ENCODE measurements at regions not wholly inside any gene's neighbourhood (a gene's known extent, or its start where the extent isn't known, plus 50 kb on each side); places are given as distances from the start of the nearest gene placed in this dataset.
"Not testable (repeated sequence)": the region's sequence is repeated elsewhere in the genome, so short reads cannot be mapped to it uniquely, and the experiment has no call there.

- CTCF ChIA-PET = no interaction called here
Measured at GRCh38 chr1:121558514-121558913, 373.7 kb downstream of the SRGAP2C start.

GRCh38 chr1:121566346-121566745 is 381.6 kb downstream of the SRGAP2C start:
- H3K9me3 ChIP-seq (ENCODE audit: insufficient read depth, low read depth) = no peaks in the 10 kb centered on the region
- H3K27ac ChIP-seq = no peak overlapping the region
- POLR2A ChIA-PET (ENCODE audit: unreplicated experiment) = no interaction called here
- H3K27me3 ChIP-seq (ENCODE audit: insufficient read depth, low read depth) = no peaks in the 10 kb centered on the region
- no peak overlapping the region for H3K4me2 ChIP-seq
- BruUV-seq (replicated peaks) = no TSS peak
- no peak for DNase-seq
- H3K4me3 ChIP-seq = no peak overlapping the region
- H3K9me2 ChIP-seq (ENCODE audit: insufficient read depth) = no peaks in the 10 kb centered on the region
- H4K20me1 ChIP-seq (ENCODE audit: insufficient read depth) = no peaks in the 10 kb centered on the region
- H3F3A ChIP-seq (ENCODE audit: insufficient read depth, low read depth) = no peaks in the 10 kb centered on the region
- no peaks in the 10 kb centered on the region for H3K79me2 ChIP-seq (ENCODE audit: low read depth)
- CTCF ChIA-PET = no interaction called here
- no peaks in the 10 kb centered on the region for H3K4me1 ChIP-seq (replicated peaks; ENCODE audit: insufficient read depth)
- intact Hi-C loops (cut with micrococcal nuclease; ENCODE audit: unreplicated experiment) = no loop called here
- TF ChIP-seq EZH2 (IDR thresholded peaks at IDR 0.05; ENCODE audit: low read depth) (no peak), CTCF (conservative IDR thresholded peaks at IDR 0.05) (no peak)
- no peaks in the 10 kb centered on the region for H3K36me3 ChIP-seq (ENCODE audit: low read depth)
- no peak overlapping the region for H2AFZ ChIP-seq

More at GRCh38 chr1:121558514-121558913, 373.7 kb downstream of the SRGAP2C start:
- intact Hi-C loops (cut with micrococcal nuclease; ENCODE audit: unreplicated experiment) = no loop called here
- DNase-seq = peak; percentile 8 to 55
- no peak overlapping the region for H3K4me3 ChIP-seq
- no peak overlapping the region for H3K4me2 ChIP-seq
- no peaks in the 10 kb centered on the region for H3F3A ChIP-seq (ENCODE audit: insufficient read depth, low read depth)
- no TSS peak for BruUV-seq (replicated peaks)
- no peaks in the 10 kb centered on the region for H3K4me1 ChIP-seq (replicated peaks; ENCODE audit: insufficient read depth)
- H3K79me2 ChIP-seq (ENCODE audit: low read depth) = no peaks in the 10 kb centered on the region
- TF ChIP-seq EZH2 (IDR thresholded peaks at IDR 0.05; ENCODE audit: low read depth) (no peak), CTCF (conservative IDR thresholded peaks at IDR 0.05) (no peak)
- no peak overlapping the region for H2AFZ ChIP-seq
- POLR2A ChIA-PET (ENCODE audit: unreplicated experiment) = no interaction called here
- no peaks in the 10 kb centered on the region for H3K9me2 ChIP-seq (ENCODE audit: insufficient read depth)
- no peaks in the 10 kb centered on the region for H3K9me3 ChIP-seq (ENCODE audit: insufficient read depth, low read depth)
- no peaks in the 10 kb centered on the region for H3K36me3 ChIP-seq (ENCODE audit: low read depth)
- H3K27me3 ChIP-seq (ENCODE audit: insufficient read depth, low read depth) = no peaks in the 10 kb centered on the region
- no peaks in the 10 kb centered on the region for H4K20me1 ChIP-seq (ENCODE audit: insufficient read depth)
- no peak overlapping the region for H3K27ac ChIP-seq

- intact Hi-C loops (cut with micrococcal nuclease; ENCODE audit: unreplicated experiment) = no loop called here
- no peaks in the 10 kb centered on the region for H3K27me3 ChIP-seq (ENCODE audit: insufficient read depth, low read depth)
- no peaks in the 10 kb centered on the region for H3K9me3 ChIP-seq (ENCODE audit: insufficient read depth, low read depth)
- H4K20me1 ChIP-seq (ENCODE audit: insufficient read depth) = no peaks in the 10 kb centered on the region
- H3K27ac ChIP-seq = no peak overlapping the region
- H3K4me1 ChIP-seq (replicated peaks; ENCODE audit: insufficient read depth) = no peaks in the 10 kb centered on the region
- no peaks in the 10 kb centered on the region for H3K79me2 ChIP-seq (ENCODE audit: low read depth)
- no peaks in the 10 kb centered on the region for H3K36me3 ChIP-seq (ENCODE audit: low read depth)
- ChIA-PET POLR2A (ENCODE audit: unreplicated experiment) (no interaction called here), CTCF (no interaction called here)
- no peak for DNase-seq
- no peak overlapping the region for H2AFZ ChIP-seq
- H3K4me2 ChIP-seq = no peak overlapping the region
- no peaks in the 10 kb centered on the region for H3K9me2 ChIP-seq (ENCODE audit: insufficient read depth)
- no peak for TF ChIP-seq CTCF (conservative IDR thresholded peaks at IDR 0.05)
- TF ChIP-seq EZH2 (IDR thresholded peaks at IDR 0.05; ENCODE audit: low read depth) = no peak
- no TSS peak for BruUV-seq (replicated peaks)
- H3K4me3 ChIP-seq = no peak overlapping the region
- no peaks in the 10 kb centered on the region for H3F3A ChIP-seq (ENCODE audit: insufficient read depth, low read depth)
Measured at GRCh38 chr1:121569428-121569827, 384.7 kb downstream of the SRGAP2C start.

GRCh38 chr1:121573881-121574504 is 389.2 kb downstream of the SRGAP2C start:
- H3K27me3 ChIP-seq (ENCODE audit: insufficient read depth, low read depth); H3F3A ChIP-seq (ENCODE audit: insufficient read depth, low read depth); H3K4me2 ChIP-seq; H3K9me3 ChIP-seq (ENCODE audit: insufficient read depth, low read depth); H3K36me3 ChIP-seq (ENCODE audit: low read depth); H3K4me3 ChIP-seq; CTCF ChIA-PET; DNase-seq; H2AFZ ChIP-seq; POLR2A ChIA-PET (ENCODE audit: unreplicated experiment); H4K20me1 ChIP-seq (ENCODE audit: insufficient read depth); H3K27ac ChIP-seq; H3K9me2 ChIP-seq (ENCODE audit: insufficient read depth); H3K79me2 ChIP-seq (ENCODE audit: low read depth); BruUV-seq (replicated peaks); H3K4me1 ChIP-seq (replicated peaks; ENCODE audit: insufficient read depth): not testable (repeated sequence)
- intact Hi-C loops (cut with micrococcal nuclease; ENCODE audit: unreplicated experiment) = loop anchor here (10.0 kb wide), 1 partner anchor 159 kb away; no protein-coding TSS in a partner anchor

- H3K9me3 ChIP-seq (ENCODE audit: insufficient read depth, low read depth); POLR2A ChIA-PET (ENCODE audit: unreplicated experiment); CTCF ChIA-PET; DNase-seq; H3K9me2 ChIP-seq (ENCODE audit: insufficient read depth); H3K4me1 ChIP-seq (replicated peaks; ENCODE audit: insufficient read depth); H3K27ac ChIP-seq; BruUV-seq (replicated peaks); H4K20me1 ChIP-seq (ENCODE audit: insufficient read depth); H3F3A ChIP-seq (ENCODE audit: insufficient read depth, low read depth); H2AFZ ChIP-seq; H3K36me3 ChIP-seq (ENCODE audit: low read depth); H3K4me3 ChIP-seq; H3K79me2 ChIP-seq (ENCODE audit: low read depth); H3K27me3 ChIP-seq (ENCODE audit: insufficient read depth, low read depth); H3K4me2 ChIP-seq: not testable (repeated sequence)
- intact Hi-C loops (cut with micrococcal nuclease; ENCODE audit: unreplicated experiment) = loop anchor here (10.0 kb wide), 1 partner anchor 160 kb away; no protein-coding TSS in a partner anchor
Measured at GRCh38 chr1:121574505-121574899, 389.7 kb downstream of the SRGAP2C start.
